Activated CD4-positive, alpha-beta T cell treated with anti-CD3 and anti-CD28 coated beads, Interleukin-2, amount 10 ng/mL, durations not matched to agents 24 days and 14 days (primary cell): ENCODE measurements at regions not wholly inside any gene's neighbourhood (a gene's known extent, or its start where the extent isn't known, plus 50 kb on each side); places are given as distances from the start of the nearest gene placed in this dataset.

ENCODE experiments used
- DNase-seq: peaks from one replicate; pipeline ENCODE4 v3.0.0; 2022
- H3K27ac Mint-ChIP-seq: one replicate; pipeline ENCODE4 v1.8.0; 2022; ENCODE audit warnings: mild to moderate bottlenecking, mixed read lengths
- H3K27me3 Mint-ChIP-seq: one replicate; pipeline ENCODE4 v1.8.0; 2022; ENCODE audit warnings: mixed read lengths
- H3K36me3 Mint-ChIP-seq: one replicate; pipeline ENCODE4 v1.8.0; 2022; ENCODE audit warnings: low read depth, mild to moderate bottlenecking, mixed read lengths
- H3K4me1 Mint-ChIP-seq: one replicate; pipeline ENCODE4 v1.8.0; 2021; ENCODE audit warnings: mixed read lengths
- H3K4me3 Mint-ChIP-seq: one replicate; pipeline ENCODE4 v1.8.0; 2022; ENCODE audit warnings: mild to moderate bottlenecking, moderate library complexity, mixed read lengths
- H3K9me3 Mint-ChIP-seq: one replicate; pipeline ENCODE4 v1.8.0; 2021; ENCODE audit warnings: mixed read lengths
- intact Hi-C: fragments of 100-400 bp; cut with micrococcal nuclease; formaldehyde crosslinking; loops from one replicate; pipeline ENCODE4 v1.15.1; 2023

DNA sequence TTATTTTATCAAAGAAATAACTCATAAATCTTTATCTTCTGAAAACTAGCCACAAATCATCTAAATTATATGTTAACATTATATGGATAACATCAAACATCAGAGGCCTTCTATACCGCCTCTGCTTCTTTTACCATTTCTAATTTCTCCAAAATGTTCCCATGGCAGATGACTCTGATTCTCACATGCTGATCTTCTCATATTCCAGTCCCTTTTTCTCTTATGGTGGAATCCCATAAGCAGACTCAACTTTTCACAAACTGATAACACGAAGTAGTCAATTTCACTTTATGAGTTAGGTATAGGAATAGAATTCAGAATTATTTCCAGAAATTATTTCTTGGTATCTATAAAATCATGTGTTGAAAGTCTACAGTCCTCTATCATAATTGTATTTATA, 212.3 kb downstream of the ENC1 start:
- Mint-ChIP-seq H3K36me3 (no peaks in the 10 kb centered on the region), H3K27ac (no peak overlapping the region), H3K4me1 (no peaks in the 10 kb centered on the region), H3K9me3 (no peaks in the 10 kb centered on the region), H3K27me3 (peaks cover 8% of the 10 kb centered on the region), H3K4me3 (no peak overlapping the region)
- intact Hi-C loops, result no loop called here
- DNase-seq, result no peak

DNA sequence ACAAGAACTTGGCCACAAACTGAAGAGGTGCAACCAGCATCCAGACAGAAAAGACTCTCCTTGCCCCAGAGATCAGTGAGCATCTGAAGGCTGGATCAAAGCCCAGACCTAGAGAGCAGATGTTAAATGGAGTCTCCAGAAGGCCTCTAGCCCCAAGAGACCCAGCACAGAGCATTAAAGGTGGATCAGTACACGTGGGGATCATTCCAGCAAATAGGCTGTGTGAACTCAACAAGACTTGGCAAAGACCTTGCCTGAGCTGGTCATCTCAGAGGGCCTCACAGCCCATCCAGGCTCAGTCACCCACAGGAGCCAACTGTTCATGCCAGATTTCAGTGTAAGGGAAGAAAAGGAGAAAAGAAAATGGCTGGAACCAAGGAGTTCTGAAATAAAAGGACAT, 214.0 kb downstream of the ENC1 start:
- Mint-ChIP-seq H3K27ac (no peak overlapping the region), H3K4me3 (no peak overlapping the region), H3K27me3 (peaks cover 7% of the 10 kb centered on the region), H3K4me1 (peaks cover 2% of the 10 kb centered on the region), H3K36me3 (no peaks in the 10 kb centered on the region), H3K9me3 (no peaks in the 10 kb centered on the region)
- intact Hi-C loops, result no loop called here
- DNase-seq, result no peak

DNA sequence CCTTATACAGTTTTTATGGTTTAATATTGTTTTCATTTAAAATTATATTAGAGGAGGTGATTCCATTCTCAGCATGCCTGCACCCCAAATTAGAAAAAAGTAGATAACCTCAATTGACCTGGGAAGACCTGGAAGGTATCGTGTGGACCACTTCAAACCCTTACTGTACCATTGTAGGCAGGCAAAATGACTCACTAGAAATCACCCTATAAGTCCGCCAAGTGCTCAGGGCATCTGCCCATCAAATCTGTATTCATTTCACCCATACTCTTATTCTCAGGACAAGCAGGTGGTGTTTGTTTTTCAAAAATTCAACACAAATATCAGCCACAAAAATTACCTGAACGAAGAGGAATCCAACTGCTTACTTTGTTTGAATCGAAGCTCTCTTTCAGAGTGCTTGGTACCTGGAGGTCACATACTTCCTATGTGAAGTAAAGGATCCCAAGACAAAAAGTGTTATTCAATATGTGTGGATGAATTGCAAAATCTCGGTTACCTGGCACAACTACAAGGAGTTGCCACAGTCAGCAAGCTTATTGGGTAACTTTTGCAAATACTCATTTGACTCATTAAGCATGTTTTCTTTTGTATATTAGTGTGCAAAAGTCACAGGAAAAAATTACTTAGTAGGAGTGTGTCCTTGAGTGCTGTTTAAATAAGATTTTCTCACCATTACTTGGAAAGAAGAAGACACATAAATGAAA, 216.2 kb downstream of the ENC1 start:
- peaks cover 6% of the 10 kb centered on the region for H3K27me3 Mint-ChIP-seq
- H3K4me1 Mint-ChIP-seq, result peaks cover 2% of the 10 kb centered on the region
- no peaks in the 10 kb centered on the region for H3K9me3 Mint-ChIP-seq
- H3K27ac Mint-ChIP-seq, result no peak overlapping the region
- intact Hi-C loops, result no loop called here
- no peak overlapping the region for H3K4me3 Mint-ChIP-seq
- no peaks in the 10 kb centered on the region for H3K36me3 Mint-ChIP-seq
- no peak for DNase-seq

DNA sequence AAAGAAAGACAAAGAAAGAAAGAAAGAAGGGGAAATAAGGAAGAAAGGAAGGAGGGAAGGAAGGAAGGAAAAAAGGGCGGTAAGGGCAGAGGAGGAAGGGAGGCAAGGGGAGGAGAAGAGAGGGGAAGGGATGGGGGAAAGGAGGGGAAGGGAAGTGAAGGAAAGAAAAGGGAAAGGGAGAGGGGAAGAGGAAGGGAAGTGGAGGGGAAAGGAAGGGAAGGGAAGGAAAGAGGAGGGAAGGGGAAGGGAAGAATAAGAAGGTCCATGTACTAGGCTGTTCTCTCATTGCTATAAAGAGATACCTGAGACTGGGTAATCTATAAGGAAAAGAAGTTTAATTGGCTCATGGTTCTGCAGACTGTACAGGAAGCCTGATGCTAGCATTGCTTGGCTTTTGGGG, 217.1 kb downstream of the ENC1 start:
- H3K27ac Mint-ChIP-seq, result no peak overlapping the region

DNA sequence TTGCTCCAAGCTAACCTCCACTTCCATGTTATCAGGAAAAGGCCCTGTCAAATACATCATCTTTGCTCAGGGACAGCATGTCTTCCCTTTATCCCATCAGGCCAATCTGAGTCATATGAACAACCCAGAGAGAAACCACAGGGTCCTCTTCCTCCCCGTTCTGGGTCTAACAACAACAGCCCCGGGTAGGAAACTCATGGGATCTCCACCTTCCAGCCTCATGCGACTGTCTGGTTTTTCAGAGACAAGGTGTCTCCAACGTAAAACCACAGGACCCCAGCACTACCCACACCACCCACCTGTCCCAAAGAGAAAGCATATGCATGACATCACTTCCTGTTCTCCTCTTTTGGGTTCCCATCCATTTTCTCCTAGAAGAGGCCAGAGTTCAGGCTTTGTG, 217.9 kb downstream of the ENC1 start:
- Mint-ChIP-seq H3K36me3 (no peaks in the 10 kb centered on the region), H3K27ac (no peak overlapping the region), H3K4me3 (no peak overlapping the region), H3K9me3 (no peaks in the 10 kb centered on the region), H3K4me1 (peaks cover 2% of the 10 kb centered on the region), H3K27me3 (peaks cover 12% of the 10 kb centered on the region)
- intact Hi-C loops, result no loop called here
- DNase-seq, result no peak

More for the DNA sequence above, 217.1 kb downstream of the ENC1 start:
- Mint-ChIP-seq H3K4me3 (no peak overlapping the region), H3K9me3 (no peaks in the 10 kb centered on the region), H3K27me3 (peaks cover 9% of the 10 kb centered on the region), H3K4me1 (peaks cover 2% of the 10 kb centered on the region), H3K36me3 (no peaks in the 10 kb centered on the region)
- no peak for DNase-seq
- intact Hi-C loops, result no loop called here

DNA sequence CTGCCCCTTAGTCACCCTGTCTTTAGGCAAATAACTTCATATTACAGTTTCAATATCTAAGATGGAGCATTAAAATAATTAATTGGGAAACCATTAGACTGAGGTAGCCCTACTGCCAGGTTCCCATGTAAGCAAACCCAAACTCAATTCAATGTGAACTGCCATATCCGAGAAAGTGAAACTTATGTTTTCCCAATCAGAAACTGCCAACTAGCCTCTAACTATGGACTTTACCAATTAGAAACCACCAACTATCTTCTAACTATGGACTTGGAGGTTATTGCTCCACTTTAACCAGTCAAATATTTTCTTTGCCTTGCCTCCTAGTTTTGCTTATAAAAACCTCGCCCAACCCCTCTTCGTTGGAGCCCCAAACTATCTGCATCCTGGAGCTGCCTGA, 218.5 kb downstream of the ENC1 start:
- Mint-ChIP-seq H3K27me3 (peaks cover 14% of the 10 kb centered on the region), H3K9me3 (no peaks in the 10 kb centered on the region), H3K27ac (no peak overlapping the region), H3K36me3 (no peaks in the 10 kb centered on the region), H3K4me1 (peaks cover 2% of the 10 kb centered on the region), H3K4me3 (no peak overlapping the region)
- intact Hi-C loops, result no loop called here
- no peak for DNase-seq

DNA sequence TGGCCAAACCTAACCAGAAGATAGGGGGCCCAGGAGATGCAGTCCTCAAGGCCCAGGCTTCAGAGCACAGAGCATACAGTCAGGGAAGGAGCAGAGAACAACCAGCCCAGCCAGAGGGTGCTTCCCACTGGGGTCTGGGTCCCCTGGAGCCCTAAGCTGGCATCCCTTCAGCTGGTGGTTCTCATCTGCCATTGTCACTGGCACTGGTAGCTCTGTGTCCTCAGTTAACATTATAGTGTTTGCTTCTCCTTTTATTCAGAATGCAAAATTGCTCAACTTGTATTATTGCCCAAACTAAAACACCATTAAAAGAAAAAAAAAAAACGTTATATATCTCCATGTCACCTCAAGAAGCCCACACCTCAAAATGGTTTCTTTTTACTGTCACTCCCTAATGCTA, 219.2 kb downstream of the ENC1 start:
- Mint-ChIP-seq H3K36me3 (no peaks in the 10 kb centered on the region), H3K27me3 (peaks cover 16% of the 10 kb centered on the region), H3K9me3 (no peaks in the 10 kb centered on the region), H3K4me3 (no peak overlapping the region), H3K27ac (no peak overlapping the region), H3K4me1 (peaks cover 2% of the 10 kb centered on the region)
- no peak for DNase-seq
- intact Hi-C loops, result no loop called here

DNA sequence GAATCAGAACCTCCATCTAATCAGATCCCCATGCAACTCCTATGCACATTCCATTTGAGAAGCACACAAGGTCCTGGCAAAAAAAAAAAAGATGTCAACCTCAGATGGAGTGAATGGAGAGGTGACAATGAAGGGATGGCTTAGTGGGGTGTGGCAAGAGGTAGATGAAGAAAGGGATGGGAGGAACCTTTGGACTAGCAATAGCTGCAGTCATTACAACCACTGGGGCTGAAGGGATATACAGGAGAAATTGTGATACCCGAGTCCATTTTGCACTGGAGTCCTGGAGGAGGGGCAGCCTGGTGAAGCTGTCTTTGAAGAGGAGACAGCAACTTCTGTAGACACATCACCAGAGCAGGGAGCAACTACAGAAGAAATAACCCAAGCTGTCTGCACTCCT, 219.6 kb downstream of the ENC1 start:
- H3K4me3 Mint-ChIP-seq, result no peak overlapping the region
- peaks cover 16% of the 10 kb centered on the region for H3K27me3 Mint-ChIP-seq
- intact Hi-C loops, result no loop called here
- peaks cover 2% of the 10 kb centered on the region for H3K4me1 Mint-ChIP-seq
- no peak overlapping the region for H3K27ac Mint-ChIP-seq
- DNase-seq, result no peak
- H3K36me3 Mint-ChIP-seq, result no peaks in the 10 kb centered on the region
- H3K9me3 Mint-ChIP-seq, result no peaks in the 10 kb centered on the region

DNA sequence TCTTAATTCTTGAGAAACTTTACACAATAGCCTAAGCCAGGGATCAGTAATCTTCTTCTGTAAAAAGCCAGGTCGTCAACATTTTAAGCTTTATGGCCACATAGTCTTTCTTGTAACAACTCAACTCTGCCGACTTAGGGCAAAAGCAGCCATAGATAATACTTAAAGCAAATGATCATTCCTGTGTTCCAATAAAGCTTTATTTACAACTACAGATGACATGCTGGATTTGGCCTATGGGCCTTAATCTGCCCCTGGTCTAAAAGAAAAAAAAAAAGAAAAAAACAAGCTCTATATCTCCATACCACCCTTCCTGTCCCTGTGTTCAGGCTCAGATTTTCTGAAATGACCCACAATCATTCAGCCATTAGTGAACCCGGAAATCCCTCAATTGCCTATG, 220.3 kb downstream of the ENC1 start:
- DNase-seq, result no peak
- H3K27ac Mint-ChIP-seq, result no peak overlapping the region
- no peaks in the 10 kb centered on the region for H3K36me3 Mint-ChIP-seq
- H3K27me3 Mint-ChIP-seq, result peaks cover 17% of the 10 kb centered on the region
- intact Hi-C loops, result no loop called here
- no peaks in the 10 kb centered on the region for H3K9me3 Mint-ChIP-seq
- H3K4me1 Mint-ChIP-seq, result peaks cover 3% of the 10 kb centered on the region
- no peak overlapping the region for H3K4me3 Mint-ChIP-seq

DNA sequence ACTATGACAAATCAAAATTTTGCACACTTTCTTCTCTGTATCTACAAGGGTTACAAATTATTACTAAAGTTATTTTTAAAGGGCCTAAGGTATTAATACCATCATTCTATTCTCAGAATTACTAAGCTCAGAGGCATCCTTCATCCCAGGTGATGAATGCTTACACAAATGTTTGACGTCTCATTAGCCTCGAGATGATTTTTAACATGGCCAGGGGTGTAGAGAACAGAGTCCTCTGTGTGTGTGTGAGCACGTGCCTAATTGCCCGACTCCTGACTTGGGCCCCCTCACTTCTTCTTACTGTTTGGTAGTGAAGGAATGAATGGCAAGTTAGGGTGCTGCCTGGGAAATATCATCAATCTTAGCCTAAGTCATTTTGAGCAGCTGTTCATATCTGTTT, 221.1 kb downstream of the ENC1 start:
- no peak overlapping the region for H3K4me3 Mint-ChIP-seq
- peaks cover 3% of the 10 kb centered on the region for H3K4me1 Mint-ChIP-seq
- no peaks in the 10 kb centered on the region for H3K36me3 Mint-ChIP-seq
- H3K27ac Mint-ChIP-seq, result no peak overlapping the region
- DNase-seq, result no peak
- peaks cover 15% of the 10 kb centered on the region for H3K27me3 Mint-ChIP-seq
- intact Hi-C loops, result no loop called here
- no peaks in the 10 kb centered on the region for H3K9me3 Mint-ChIP-seq

DNA sequence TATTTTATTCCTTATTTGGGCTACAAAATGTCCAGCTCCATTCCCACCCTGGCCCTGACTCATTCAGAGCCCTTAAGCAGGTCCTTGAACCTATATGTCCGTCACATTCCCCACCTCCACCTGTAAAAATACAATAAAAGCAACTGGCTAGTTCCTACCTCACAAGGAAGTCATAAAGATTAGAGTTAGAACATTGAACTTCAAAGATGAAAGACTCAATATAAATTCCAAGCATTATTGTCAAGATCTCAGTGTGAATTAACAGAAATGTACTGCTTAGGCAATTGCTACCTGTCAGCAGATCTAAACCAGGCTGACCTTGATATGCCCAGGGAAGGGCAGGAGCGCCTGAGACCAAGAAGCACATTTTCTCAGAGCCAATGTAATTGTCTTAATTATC, 221.8 kb downstream of the ENC1 start:
- no peak for DNase-seq

DNA sequence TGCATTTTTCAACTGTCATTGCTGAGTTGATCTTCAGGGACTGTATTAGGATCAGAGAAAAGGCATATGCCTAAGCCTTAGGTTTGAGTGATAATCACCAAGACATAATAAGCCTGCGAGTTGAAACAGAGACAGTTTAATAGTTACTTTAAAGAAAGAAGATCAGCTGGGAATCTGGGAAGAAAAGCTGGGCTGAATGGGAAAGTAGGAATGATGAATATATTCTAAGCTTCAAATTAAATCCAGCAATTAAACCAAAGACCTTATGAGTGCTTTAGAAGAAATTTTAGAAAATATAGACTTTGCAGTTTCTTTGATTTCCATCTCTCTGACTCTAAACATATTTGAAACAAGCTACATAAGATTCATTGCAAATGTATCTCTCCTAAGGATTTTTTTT, 222.3 kb downstream of the ENC1 start:
- no peak for DNase-seq
- no peak overlapping the region for H3K4me3 Mint-ChIP-seq
- H3K9me3 Mint-ChIP-seq, result no peaks in the 10 kb centered on the region
- no peak overlapping the region for H3K27ac Mint-ChIP-seq
- H3K36me3 Mint-ChIP-seq, result no peaks in the 10 kb centered on the region
- H3K27me3 Mint-ChIP-seq, result peaks cover 20% of the 10 kb centered on the region
- peaks cover 3% of the 10 kb centered on the region for H3K4me1 Mint-ChIP-seq
- intact Hi-C loops, result no loop called here

More for the DNA sequence above, 221.8 kb downstream of the ENC1 start:
- intact Hi-C loops, result no loop called here
- no peak overlapping the region for H3K27ac Mint-ChIP-seq
- peaks cover 3% of the 10 kb centered on the region for H3K4me1 Mint-ChIP-seq
- peaks cover 18% of the 10 kb centered on the region for H3K27me3 Mint-ChIP-seq
- H3K9me3 Mint-ChIP-seq, result no peaks in the 10 kb centered on the region
- no peak overlapping the region for H3K4me3 Mint-ChIP-seq
- H3K36me3 Mint-ChIP-seq, result no peaks in the 10 kb centered on the region

DNA sequence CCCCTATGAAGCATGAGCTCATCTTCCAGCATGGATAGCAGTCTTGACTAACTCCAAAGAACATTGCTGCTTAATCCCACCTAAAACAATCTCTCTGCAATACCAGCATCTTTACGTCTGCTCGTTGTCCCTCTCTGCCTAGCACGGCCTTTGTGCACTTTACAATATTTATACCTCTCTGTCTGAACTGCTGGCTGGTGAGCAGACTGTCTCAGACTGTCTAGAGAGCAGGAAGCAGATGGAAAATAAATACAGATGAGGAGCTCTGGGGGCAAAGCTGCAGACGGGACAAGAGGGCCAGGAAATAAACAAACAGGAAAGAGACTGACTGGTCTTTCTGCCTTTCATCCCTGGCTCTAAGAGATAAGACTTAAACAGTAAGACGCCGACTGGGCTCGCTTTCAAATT, 224.8 kb downstream of the ENC1 start:
- DNase-seq, result no peak
- Mint-ChIP-seq H3K9me3 (no peaks in the 10 kb centered on the region), H3K4me1 (peaks cover 2% of the 10 kb centered on the region), H3K36me3 (no peaks in the 10 kb centered on the region), H3K4me3 (no peak overlapping the region), H3K27ac (no peak overlapping the region), H3K27me3 (peaks cover 28% of the 10 kb centered on the region)
- intact Hi-C loops, result no loop called here

DNA sequence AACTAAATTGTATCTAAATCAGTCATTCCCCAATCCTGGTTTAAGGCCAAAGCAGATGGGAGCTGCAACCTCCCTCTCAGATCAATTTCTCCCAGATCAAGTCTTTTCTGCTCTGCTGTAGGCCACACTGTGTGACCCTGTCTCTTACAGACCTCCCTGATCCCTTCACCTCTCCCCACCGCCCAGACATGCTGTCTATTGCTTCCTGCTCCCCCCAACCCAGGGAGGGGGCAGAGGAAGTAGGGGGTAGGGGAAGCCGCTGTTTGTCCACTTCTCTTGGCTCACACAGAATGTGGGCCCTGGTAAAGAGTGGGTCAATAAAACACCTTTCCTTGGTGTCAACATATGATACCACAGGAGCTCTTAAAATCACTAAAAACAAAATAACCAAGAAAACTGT, 226.3 kb downstream of the ENC1 start:
- no peak for DNase-seq
- Mint-ChIP-seq H3K27me3 (peaks cover 27% of the 10 kb centered on the region), H3K36me3 (no peaks in the 10 kb centered on the region), H3K9me3 (no peaks in the 10 kb centered on the region), H3K4me1 (peaks cover 2% of the 10 kb centered on the region), H3K27ac (no peak overlapping the region), H3K4me3 (no peak overlapping the region)
- intact Hi-C loops, result no loop called here

DNA sequence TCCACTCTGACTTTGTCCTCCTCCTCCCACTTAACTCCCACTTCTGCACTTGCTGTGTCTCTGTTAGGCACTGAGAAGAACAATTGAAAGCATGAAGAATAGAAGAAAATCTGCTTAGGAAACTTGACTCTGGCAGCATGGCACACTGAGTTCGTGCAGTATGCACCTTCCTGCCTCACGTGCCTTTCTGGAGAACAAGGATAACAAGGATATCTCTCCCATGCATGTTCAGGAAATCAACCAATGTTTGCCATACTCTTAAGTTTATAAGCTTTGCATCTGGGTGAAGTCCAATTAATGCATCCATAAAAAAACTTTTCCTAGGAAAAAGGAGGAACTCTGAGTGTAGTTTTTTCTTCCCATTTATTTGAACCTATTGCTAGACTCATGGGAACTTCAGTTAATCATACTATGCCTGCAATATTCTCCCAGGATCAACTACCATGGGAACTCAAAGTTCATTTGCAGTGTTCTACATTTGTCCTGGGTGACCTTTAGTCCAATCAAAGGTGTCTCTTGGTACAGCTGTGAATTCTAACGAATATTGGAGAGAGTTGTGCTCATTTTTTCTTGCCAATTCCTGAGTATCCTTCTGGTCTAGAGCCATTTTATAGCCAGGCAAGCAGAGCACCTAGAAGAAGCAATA, 227.0 kb downstream of the ENC1 start:
- DNase-seq, result no peak
- no peak overlapping the region for H3K4me3 Mint-ChIP-seq
- H3K27me3 Mint-ChIP-seq, result peaks cover 25% of the 10 kb centered on the region
- no peak overlapping the region for H3K27ac Mint-ChIP-seq
- intact Hi-C loops, result no loop called here
- H3K9me3 Mint-ChIP-seq, result no peaks in the 10 kb centered on the region
- peaks cover 2% of the 10 kb centered on the region for H3K4me1 Mint-ChIP-seq
- no peaks in the 10 kb centered on the region for H3K36me3 Mint-ChIP-seq
